NCI-H2171 treated with DMSO at 0.1 percent for 48 hours (cell line): ENCODE measurements at regions not wholly inside any gene's neighbourhood (a gene's known extent, or its start where the extent isn't known, plus 50 kb on each side); places are given as distances from the start of the nearest gene placed in this dataset.
A peak's percentile ranks its signal among the peaks of the same experiment; 100 is the strongest.

ENCODE experiments used
- DNase-seq: peaks from one replicate; lab custom pipeline; 2025; lab: John Stamatoyannopoulos, UW

DNA sequence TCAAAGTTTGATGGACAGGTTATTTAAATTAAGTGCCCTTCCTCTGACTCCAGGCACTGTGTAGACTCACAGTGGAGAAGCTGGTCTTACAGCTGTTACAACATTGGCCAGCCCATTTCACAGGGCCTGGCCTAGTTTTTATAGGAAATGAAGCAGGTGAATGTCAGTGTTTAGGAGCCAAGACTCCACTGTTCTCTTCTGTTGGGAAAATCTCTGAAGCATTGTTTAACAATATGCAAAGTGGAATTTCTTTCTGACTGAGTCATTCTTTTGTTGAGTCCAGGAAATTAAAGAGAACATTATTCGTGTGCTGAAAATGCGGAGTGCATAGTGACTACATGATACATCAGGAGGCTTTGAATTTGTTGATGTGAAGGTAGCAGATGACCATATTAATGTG lies 64.7 kb downstream of the ARRDC4 start:
- no peak for DNase-seq

DNA sequence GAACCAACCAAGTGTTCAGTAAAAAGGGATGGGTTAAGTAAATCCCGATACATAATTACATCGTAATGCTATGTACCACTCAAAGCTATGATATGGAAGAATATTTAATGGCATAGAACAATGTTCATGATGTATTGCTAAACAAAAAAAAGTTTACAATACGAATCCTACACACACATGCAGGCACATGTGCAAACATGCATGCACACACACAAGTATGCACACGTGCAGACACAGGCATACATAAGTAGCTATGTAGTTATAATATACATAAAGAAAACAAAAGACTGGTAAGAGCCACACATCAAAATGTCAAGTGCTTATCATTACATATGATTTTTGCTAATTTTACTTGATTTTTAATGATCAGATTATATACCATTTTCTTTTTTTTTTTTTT lies 74.2 kb downstream of the ARRDC4 start:
- DNase-seq: no peak

- no peak for DNase-seq
Observed at GRCh38 chr15:98035134-98035533, 74.6 kb downstream of the ARRDC4 start.

GRCh38 chr15:98035577-98036010 lies 75.1 kb downstream of the ARRDC4 start:
- DNase-seq: no peak

DNA sequence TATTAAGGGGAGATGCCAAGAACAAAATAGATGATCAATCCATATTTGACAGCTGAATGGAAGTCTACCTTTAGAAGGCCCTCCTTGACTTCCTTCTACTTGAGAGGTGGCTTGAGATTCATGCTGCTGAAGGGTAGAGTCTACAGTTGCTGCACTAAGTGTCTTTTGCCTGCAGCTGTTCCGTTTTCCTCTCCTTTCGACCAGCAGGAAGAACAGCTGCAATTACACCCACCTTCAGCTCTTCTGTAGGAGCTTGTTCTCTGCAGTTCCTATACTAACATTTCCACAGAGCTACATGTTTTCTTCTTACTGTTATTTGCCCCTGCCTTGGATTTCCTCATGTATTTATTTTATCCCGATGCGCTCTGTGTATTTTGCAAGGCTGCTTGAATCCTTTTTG lies 79.1 kb downstream of the ARRDC4 start:
- no peak for DNase-seq

GRCh38 chr15:98040146-98040545 lies 79.6 kb downstream of the ARRDC4 start:
- no peak for DNase-seq

- DNase-seq: no peak
Observed at GRCh38 chr15:98043160-98044014, 82.9 kb downstream of the ARRDC4 start.

GRCh38 chr15:98051734-98052133 lies 91.2 kb downstream of the ARRDC4 start:
- DNase-seq: no peak

GRCh38 chr15:98057453-98057852 lies 97.0 kb downstream of the ARRDC4 start:
- no peak for DNase-seq

DNA sequence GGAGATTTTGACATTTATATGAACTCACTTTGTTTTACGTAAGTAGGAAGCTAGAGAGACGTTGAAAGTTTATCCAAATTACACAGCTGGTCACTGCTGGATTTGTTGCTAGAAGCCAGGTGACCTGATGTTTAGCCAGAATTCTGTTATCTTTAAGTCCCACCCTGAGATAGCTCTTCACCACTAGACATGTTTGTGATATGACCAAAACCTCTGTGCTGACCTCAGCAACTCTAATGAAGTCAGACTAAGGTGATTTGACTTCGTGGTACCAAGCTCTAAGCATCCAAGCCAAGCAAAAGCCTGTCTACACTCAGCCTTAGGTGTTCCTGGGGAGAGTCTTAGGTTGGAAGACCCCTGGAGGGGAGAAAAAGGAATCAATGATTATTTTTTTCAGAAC lies 102.4 kb downstream of the ARRDC4 start:
- no peak for DNase-seq

DNA sequence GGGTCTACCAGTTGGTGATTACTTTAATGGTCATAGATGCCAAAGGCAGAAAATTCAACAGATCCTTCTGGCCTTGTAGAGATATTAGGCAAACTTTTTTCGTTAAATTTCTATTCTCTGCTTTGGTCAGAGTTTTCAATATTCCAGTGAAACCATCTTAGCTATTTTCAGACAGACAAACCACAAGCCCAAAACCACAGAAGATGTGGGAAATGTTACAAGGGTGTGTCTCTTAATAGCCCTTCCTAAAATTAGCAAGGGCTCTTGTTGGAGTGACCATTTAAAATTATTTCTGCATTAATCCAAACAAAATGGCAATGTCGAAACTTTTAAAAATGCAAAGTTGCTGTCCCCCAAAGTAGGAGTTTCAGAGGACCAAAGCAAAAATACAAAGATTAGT lies 102.8 kb downstream of the ARRDC4 start:
- no peak for DNase-seq

DNA sequence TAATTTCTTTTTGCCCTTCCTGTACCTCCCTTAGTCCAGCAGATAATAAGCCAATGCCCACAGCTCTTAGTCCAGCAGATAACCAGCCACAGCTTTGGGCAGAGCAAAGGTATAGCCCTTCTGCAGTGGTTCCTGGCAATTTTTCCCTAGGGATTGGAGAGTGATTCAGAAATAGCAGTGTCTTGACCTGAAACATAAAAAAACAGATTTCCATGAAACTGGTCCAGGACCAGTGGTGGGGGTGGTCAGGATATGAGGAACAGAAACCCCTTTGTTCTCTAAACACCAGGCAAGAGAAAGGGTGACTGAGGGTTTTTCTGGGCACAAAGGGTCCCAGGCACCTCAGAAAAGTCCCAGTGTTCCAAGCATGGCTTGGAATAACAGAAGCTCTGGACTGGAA lies 103.4 kb downstream of the ARRDC4 start:
- no peak for DNase-seq

GRCh38 chr15:98067339-98067738 lies 106.8 kb downstream of the ARRDC4 start:
- no peak for DNase-seq

GRCh38 chr15:98069256-98069655 lies 108.8 kb downstream of the ARRDC4 start:
- no peak for DNase-seq

GRCh38 chr15:98070137-98070536 lies 109.6 kb downstream of the ARRDC4 start:
- DNase-seq: no peak

- no peak for DNase-seq
Observed at GRCh38 chr15:98071786-98072185, 111.3 kb downstream of the ARRDC4 start.

DNA sequence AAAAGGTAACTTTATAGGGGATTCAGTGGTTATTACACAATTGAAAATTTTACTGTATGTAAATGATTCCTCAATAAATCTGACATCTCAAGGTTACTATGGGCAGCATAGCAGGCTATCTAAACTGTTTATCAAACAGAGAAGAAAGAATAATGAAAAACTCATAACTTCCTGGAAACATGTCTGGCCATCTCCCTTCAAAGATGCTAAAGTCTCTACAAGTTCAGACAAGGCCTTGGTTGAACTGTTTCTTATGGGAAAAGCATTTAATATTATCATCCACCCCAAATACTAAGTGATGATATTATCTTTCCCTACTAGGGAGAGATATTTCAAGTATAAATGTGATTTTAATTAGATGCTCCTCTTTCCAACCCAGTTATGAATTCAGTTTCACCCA lies 114.9 kb downstream of the ARRDC4 start:
- DNase-seq: no peak

DNA sequence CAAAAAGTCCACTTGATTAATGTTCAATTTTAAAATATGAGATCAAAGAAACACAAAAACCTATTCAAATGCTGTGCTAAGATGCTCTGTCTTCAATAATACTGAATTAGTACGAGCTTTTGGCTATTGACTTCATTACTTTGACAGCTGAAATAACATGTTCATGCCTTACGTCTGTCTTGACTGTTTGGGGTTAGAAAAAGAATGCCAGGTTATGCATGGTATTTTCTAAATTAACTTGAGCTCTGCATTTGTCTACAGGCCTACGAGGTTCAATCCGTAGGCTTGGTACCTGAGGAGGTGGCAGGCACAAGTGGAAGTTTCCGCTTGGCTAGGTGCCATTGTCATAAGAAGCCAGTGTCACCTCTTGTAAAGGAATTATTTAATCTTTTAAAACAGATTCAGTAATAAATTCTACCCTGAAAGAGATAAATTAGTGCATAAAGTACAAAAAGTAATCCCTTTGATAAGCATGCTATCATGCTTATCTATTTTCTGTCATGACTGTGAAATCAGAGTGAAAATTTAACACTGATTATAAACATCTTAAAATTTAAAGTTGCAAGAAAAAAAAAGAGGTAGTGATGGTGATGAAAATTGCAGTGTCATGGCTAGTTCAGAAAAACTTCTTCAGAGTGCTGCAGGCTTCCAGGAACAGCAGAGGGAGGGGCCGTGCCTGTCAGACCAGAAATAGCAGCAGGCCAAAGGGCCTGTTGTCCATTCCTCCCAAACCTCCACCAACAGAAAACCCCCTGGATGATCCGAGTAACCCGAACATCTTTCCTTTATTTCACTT lies 115.7 kb downstream of the ARRDC4 start:
- no peak for DNase-seq

- DNase-seq: no peak
Observed at GRCh38 chr15:98077186-98077585, 116.7 kb downstream of the ARRDC4 start.

GRCh38 chr15:98080791-98081190 lies 120.3 kb downstream of the ARRDC4 start:
- no peak for DNase-seq

- DNase-seq: no peak
Observed at GRCh38 chr15:98083203-98083910, 122.9 kb downstream of the ARRDC4 start.

- peak; percentile 37 for DNase-seq
Observed at GRCh38 chr15:98085003-98085639, 124.6 kb downstream of the ARRDC4 start.
